ENCODE measurements at regions not wholly inside any gene's neighbourhood (a gene's known extent, or its start where the extent isn't known, plus 50 kb on each side); places are given as distances from the start of the nearest gene placed in this dataset.

DNA sequence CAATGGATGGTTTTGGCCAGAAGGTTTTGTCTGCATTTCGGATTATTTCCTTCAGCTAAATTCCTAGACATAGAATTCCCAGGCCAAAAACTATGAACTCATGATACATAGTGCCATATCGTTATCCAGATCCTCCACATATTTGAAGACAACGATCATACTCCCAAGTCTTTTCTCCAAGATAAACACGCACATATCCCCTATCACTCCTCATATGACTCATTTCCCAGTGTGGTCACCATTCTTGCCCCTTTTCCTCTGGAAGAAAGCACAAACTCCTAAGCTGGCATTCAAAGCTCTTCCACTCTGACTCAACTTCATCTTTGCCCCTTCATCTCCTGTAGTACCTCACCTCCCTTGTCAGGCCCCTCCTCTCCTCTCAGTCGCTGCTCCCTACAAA lies 277.6 kb downstream of the PLPP3 start:
- no peak overlapping the region for H3K14ac ChIP-seq (ENCODE audit: insufficient read depth, low read length)
- H3K79me1 ChIP-seq (ENCODE audit: insufficient read depth, low read depth, low read length, poor library complexity, severe bottlenecking) = no peaks in the 10 kb centered on the region
- WGBS (ENCODE audit: extremely low coverage, insufficient read length, low lambda C conversion rate) = no CpG with 5 or more reads among the region's 5 CpGs
- no peak overlapping the region for H2BK15ac ChIP-seq (ENCODE audit: low read depth, low read length)
- no peak overlapping the region for H3K4ac ChIP-seq (ENCODE audit: low read depth, low read length)
- H2AFZ ChIP-seq (ENCODE audit: low read length) = no peak overlapping the region
- no peak overlapping the region for H3K4me3 Mint-ChIP-seq
- no peak overlapping the region for H2BK20ac ChIP-seq (ENCODE audit: low read depth, low read length, poor library complexity, severe bottlenecking)
- TF ChIP-seq, protein P1, sequence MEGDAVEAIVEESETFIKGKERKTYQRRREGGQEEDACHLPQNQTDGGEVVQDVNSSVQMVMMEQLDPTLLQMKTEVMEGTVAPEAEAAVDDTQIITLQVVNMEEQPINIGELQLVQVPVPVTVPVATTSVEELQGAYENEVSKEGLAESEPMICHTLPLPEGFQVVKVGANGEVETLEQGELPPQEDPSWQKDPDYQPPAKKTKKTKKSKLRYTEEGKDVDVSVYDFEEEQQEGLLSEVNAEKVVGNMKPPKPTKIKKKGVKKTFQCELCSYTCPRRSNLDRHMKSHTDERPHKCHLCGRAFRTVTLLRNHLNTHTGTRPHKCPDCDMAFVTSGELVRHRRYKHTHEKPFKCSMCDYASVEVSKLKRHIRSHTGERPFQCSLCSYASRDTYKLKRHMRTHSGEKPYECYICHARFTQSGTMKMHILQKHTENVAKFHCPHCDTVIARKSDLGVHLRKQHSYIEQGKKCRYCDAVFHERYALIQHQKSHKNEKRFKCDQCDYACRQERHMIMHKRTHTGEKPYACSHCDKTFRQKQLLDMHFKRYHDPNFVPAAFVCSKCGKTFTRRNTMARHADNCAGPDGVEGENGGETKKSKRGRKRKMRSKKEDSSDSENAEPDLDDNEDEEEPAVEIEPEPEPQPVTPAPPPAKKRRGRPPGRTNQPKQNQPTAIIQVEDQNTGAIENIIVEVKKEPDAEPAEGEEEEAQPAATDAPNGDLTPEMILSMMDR (conservative IDR thresholded peaks at IDR 0.05) = no peak
- H4K5ac ChIP-seq (ENCODE audit: insufficient read length, low read depth, low read length) = no peak overlapping the region
- H3K27ac ChIP-seq (ENCODE audit: insufficient read length, low read depth, low read length) = no peak overlapping the region
- no peaks in the 10 kb centered on the region for H3K79me2 ChIP-seq (ENCODE audit: insufficient read depth, low read length)
- H3K4me1 ChIP-seq (ENCODE audit: insufficient read depth, low read length) = no peaks in the 10 kb centered on the region
- DNase-seq = no peak
- H4K91ac ChIP-seq (ENCODE audit: insufficient read length, low read depth, low read length) = no peak overlapping the region
- no peaks in the 10 kb centered on the region for H3K27me3 ChIP-seq (ENCODE audit: insufficient read depth, low read length)
- H2BK12ac ChIP-seq (ENCODE audit: insufficient read length, low read depth, low read length) = no peak overlapping the region
- H2BK5ac ChIP-seq (ENCODE audit: insufficient read length, low read length) = no peak overlapping the region
- H3K18ac ChIP-seq (ENCODE audit: insufficient read length, low read depth, low read length) = no peak overlapping the region
- no peaks in the 10 kb centered on the region for H3K4me1 Mint-ChIP-seq
- no peak overlapping the region for H4K8ac ChIP-seq (replicated peaks; ENCODE audit: insufficient read length, low read depth, low read length)
- H3T11ph ChIP-seq (ENCODE audit: low read length) = no peak overlapping the region
- no peak overlapping the region for H2BK120ac ChIP-seq (ENCODE audit: low read depth, low read length, poor library complexity, severe bottlenecking)
- no peaks in the 10 kb centered on the region for H3K9me3 Mint-ChIP-seq
- no peaks in the 10 kb centered on the region for H4K20me1 ChIP-seq (ENCODE audit: control insufficient read depth, insufficient read depth, insufficient read length)
- no peaks in the 10 kb centered on the region for H3K9me3 ChIP-seq (ENCODE audit: control insufficient read depth, low read depth, low read length)
- H3K36me3 Mint-ChIP-seq (ENCODE audit: insufficient read depth in 1 of 3, low read depth in 3 of 3) = no peaks in the 10 kb centered on the region
- no peak overlapping the region for H3K27ac Mint-ChIP-seq
- no peak overlapping the region for H3K23ac ChIP-seq (ENCODE audit: insufficient read length, low read depth, low read length)
- H3K27me3 Mint-ChIP-seq (ENCODE audit: low read depth) = no peaks in the 10 kb centered on the region
- H2AK5ac ChIP-seq (ENCODE audit: insufficient read length, low read length) = no peak overlapping the region
- no peak overlapping the region for H3K9ac ChIP-seq (ENCODE audit: extremely low read depth, insufficient read length, low read length)
- no peak overlapping the region for H3K4me2 ChIP-seq (ENCODE audit: insufficient read depth, insufficient read length, low read length)
- H3K56ac ChIP-seq (ENCODE audit: insufficient read length, low read depth, low read length) = no peak overlapping the region
- H3K23me2 ChIP-seq (ENCODE audit: insufficient read length, low read depth, low read length, poor library complexity, severe bottlenecking) = no peaks in the 10 kb centered on the region

All from H9 (cell line).